ENCODE measurements at regions not wholly inside any gene's neighbourhood (a gene's known extent, or its start where the extent isn't known, plus 50 kb on each side); places are given as distances from the start of the nearest gene placed in this dataset.

GRCh38 chr1:97980530-97980929, 59.7 kb upstream of the DPYD start:
- no peak overlapping the region for H3K4me3 ChIP-seq (ENCODE audit: extremely low read depth, insufficient read depth, low read length, poor library complexity, severe bottlenecking)
- no CpG with 5 or more reads among the region's 2 CpGs for WGBS, 2 experiments (ENCODE audit: insufficient coverage in 2 of 2)

GRCh38 chr1:97976801-97977200, 56.0 kb upstream of the DPYD start:
- Histone ChIP-seq H3K9me3 (ENCODE audit: control insufficient read depth, low read length) (no peaks in the 10 kb centered on the region), H3K4me3 (ENCODE audit: extremely low read depth, insufficient read depth, low read length, poor library complexity, severe bottlenecking) (no peak overlapping the region), H3K36me3 (ENCODE audit: control insufficient read depth, insufficient read depth, low read length) (no peaks in the 10 kb centered on the region), H3K4me1 (ENCODE audit: control insufficient read depth, insufficient read depth, low read length, poor library complexity, severe bottlenecking) (no peaks in the 10 kb centered on the region), H3K27ac (ENCODE audit: low read depth, low read length, severe bottlenecking) (no peak overlapping the region)

More at GRCh38 chr1:97980530-97980929, 59.7 kb upstream of the DPYD start:
- Histone ChIP-seq H3K9me3 (ENCODE audit: control insufficient read depth, low read length) (no peaks in the 10 kb centered on the region), H3K4me1 (ENCODE audit: control insufficient read depth, insufficient read depth, low read length, poor library complexity, severe bottlenecking) (no peaks in the 10 kb centered on the region), H3K36me3 (ENCODE audit: control insufficient read depth, insufficient read depth, low read length) (no peaks in the 10 kb centered on the region), H3K27ac (ENCODE audit: low read depth, low read length, severe bottlenecking) (no peak overlapping the region)
